SK-N-SH treated with all-trans-retinoic acid at 6 μM for 48 hours (cell line): ENCODE measurements at regions not wholly inside any gene's neighbourhood (a gene's known extent, or its start where the extent isn't known, plus 50 kb on each side); places are given as distances from the start of the nearest gene placed in this dataset.

Experiments
- ATAC-seq: fragments of 200-7000 bp; cut with Tn5 transposase; 3 replicates; pipeline ENCODE4 v1.9.1; 2020; ENCODE audit warnings: mild to moderate bottlenecking, moderate library complexity
- ARNTL ChIP-seq: fragments of 450-650 bp; formaldehyde crosslinking; IDR thresholded peaks from 2 replicates; pipeline ENCODE4 v1.5.0; 2020; ENCODE audit warnings: low read depth, mild to moderate bottlenecking, moderate library complexity, borderline replicate concordance
- CSDC2 ChIP-seq: fragments of 250-450 bp; sonication (Bioruptor Pico); IDR thresholded peaks from 2 replicates; pipeline ENCODE4 v1.5.0; 2020; ENCODE audit warnings: mild to moderate bottlenecking, moderate library complexity
- CSRNP3 ChIP-seq: fragments of 250-450 bp; sonication (Bioruptor Pico); IDR thresholded peaks from 2 replicates; pipeline ENCODE4 v1.5.1; 2021; ENCODE audit warnings: mild to moderate bottlenecking, moderate library complexity
- GLIS3 ChIP-seq: fragments of 250-450 bp; sonication (Bioruptor Pico); IDR thresholded peaks from 2 replicates; pipeline ENCODE4 v1.5.0; 2020; ENCODE audit warnings: mild to moderate bottlenecking, moderate library complexity
- OSR1 ChIP-seq: fragments of 250-450 bp; sonication (Bioruptor Pico); IDR thresholded peaks from 2 replicates; pipeline ENCODE4 v1.8.0; 2022; ENCODE audit warnings: moderate library complexity, mild to moderate bottlenecking, inconsistent platforms
- PATZ1 ChIP-seq: fragments of 250-450 bp; sonication (Bioruptor Pico); IDR thresholded peaks from 2 replicates; pipeline ENCODE4 v1.8.0; 2020; ENCODE audit warnings: mild to moderate bottlenecking, moderate library complexity, borderline replicate concordance
- POU6F1 ChIP-seq: fragments of 250-450 bp; sonication (Bioruptor Pico); IDR thresholded peaks from 2 replicates; pipeline ENCODE4 v1.8.0; 2021; ENCODE audit warnings: low read depth, mild to moderate bottlenecking, moderate library complexity, borderline replicate concordance
- PPARA ChIP-seq: fragments of 250-450 bp; sonication (Bioruptor Pico); IDR thresholded peaks from 2 replicates; pipeline ENCODE4 v1.5.0; 2020; ENCODE audit warnings: mild to moderate bottlenecking, borderline replicate concordance
- RARB ChIP-seq: fragments of 250-450 bp; sonication (Bioruptor Pico); IDR thresholded peaks from 2 replicates; pipeline ENCODE4 v1.8.0; 2021; ENCODE audit warnings: mild to moderate bottlenecking, moderate library complexity
- SNAI2 ChIP-seq: fragments of 250-450 bp; sonication (Bioruptor Pico); IDR thresholded peaks from 2 replicates; pipeline ENCODE4 v1.5.0; 2020; ENCODE audit warnings: mild to moderate bottlenecking, moderate library complexity
- TCF4 ChIP-seq: fragments of 250-450 bp; sonication (Bioruptor Pico); IDR thresholded peaks from 2 replicates; pipeline ENCODE4 v1.8.0; 2021; ENCODE audit warnings: mild to moderate bottlenecking, moderate library complexity, borderline replicate concordance
- TOX ChIP-seq: fragments of 250-450 bp; sonication (Bioruptor Pico); IDR thresholded peaks from 2 replicates; pipeline ENCODE4 v1.8.0; 2021; ENCODE audit warnings: mild to moderate bottlenecking, moderate library complexity, borderline replicate concordance
- ZC3H10 ChIP-seq: fragments of 250-450 bp; sonication (Bioruptor Pico); IDR thresholded peaks from 2 replicates; pipeline ENCODE4 v1.5.1; 2021; ENCODE audit warnings: mild to moderate bottlenecking, moderate library complexity
- ZFP3 ChIP-seq: fragments of 250-450 bp; sonication (Bioruptor Pico); IDR thresholded peaks from 2 replicates; pipeline ENCODE4 v1.5.0; 2020; ENCODE audit warnings: mild to moderate bottlenecking, moderate library complexity
- ZFP30 ChIP-seq: fragments of 450-650 bp; formaldehyde crosslinking; IDR thresholded peaks from 2 replicates; pipeline ENCODE4 v1.5.0; 2022; ENCODE audit warnings: mild to moderate bottlenecking, moderate library complexity
- ZNF565 ChIP-seq: fragments of 450-650 bp; formaldehyde crosslinking; conservative IDR thresholded peaks from 2 replicates; pipeline ENCODE4 v1.5.0; 2020; ENCODE audit warnings: low read depth, mild to moderate bottlenecking, moderate library complexity
- ZNF70 ChIP-seq: fragments of 450-650 bp; formaldehyde crosslinking; IDR thresholded peaks from 2 replicates; pipeline ENCODE4 v1.5.0; 2020; ENCODE audit warnings: mild to moderate bottlenecking, moderate library complexity
- ZNF8 ChIP-seq: fragments of 450-650 bp; formaldehyde crosslinking; IDR thresholded peaks from 2 replicates; pipeline ENCODE4 v1.5.0; 2020; ENCODE audit warnings: mild to moderate bottlenecking, moderate library complexity

- TF ChIP-seq POU6F1, result no peak
- TF ChIP-seq SNAI2 (CRISPR knock-in tag), result no peak
Observed at GRCh38 chr2:34102339-34102738, 503.2 kb upstream of the FAM98A start (continued).

- no peak for ATAC-seq
- TF ChIP-seq TOX (no peak), PPARA (no peak)
Observed at GRCh38 chr2:34099377-34099776, 500.3 kb upstream of the FAM98A start.

- ATAC-seq, result no peak
- TF ChIP-seq POU6F1 (no peak), OSR1 (CRISPR knock-in tag) (no peak), PATZ1 (CRISPR knock-in tag) (no peak)
Observed at GRCh38 chr2:34098256-34098655, 499.2 kb upstream of the FAM98A start.

GRCh38 chr2:34096562-34097171, 497.6 kb upstream of the FAM98A start:
- peak; percentile 86 for ATAC-seq
- TF ChIP-seq RARB (CRISPR knock-in tag) (no peak), PATZ1 (CRISPR knock-in tag) (no peak), ZNF565 (no peak), TCF4 (CRISPR knock-in tag) (no peak), ZNF70 (no peak), GLIS3 (CRISPR knock-in tag) (no peak), ARNTL (CRISPR knock-in tag) (no peak), ZNF8 (CRISPR knock-in tag) (no peak), ZFP30 (CRISPR knock-in tag) (no peak), CSDC2 (CRISPR knock-in tag) (no peak)

GRCh38 chr2:34093790-34094189, 494.7 kb upstream of the FAM98A start:
- TF ChIP-seq ARNTL (CRISPR knock-in tag), result no peak
- TF ChIP-seq CSRNP3, result no peak
- no peak for TF ChIP-seq ZFP3 (CRISPR knock-in tag)
- no peak for TF ChIP-seq TCF4 (CRISPR knock-in tag)
- TF ChIP-seq ZC3H10, result no peak
- TF ChIP-seq POU6F1, result no peak
- no peak for TF ChIP-seq ZFP30 (CRISPR knock-in tag)
- ATAC-seq, result no peak
